SJCRH30 (cell line): ENCODE measurements at regions not wholly inside any gene's neighbourhood (a gene's known extent, or its start where the extent isn't known, plus 50 kb on each side); places are given as distances from the start of the nearest gene placed in this dataset.
A peak's percentile ranks its signal among the peaks of the same experiment; 100 is the strongest.
"Not testable (repeated sequence)": the region's sequence is repeated elsewhere in the genome, so short reads cannot be mapped to it uniquely, and the experiment has no call there.

ENCODE experiments used
- DNase-seq, 2 experiments: peaks; one replicate each; pipeline ENCODE4 v3.0.0-alpha.2; 2015 to 2020
- H3K27ac ChIP-seq: fragments of 250-450 bp; sonication (Bioruptor Pico); 2 replicates; pipeline ENCODE4 v1.5.1; 2020; ENCODE audit warnings: mild to moderate bottlenecking, moderate library complexity
- H3K27me3 ChIP-seq: fragments of 250-450 bp; sonication (Bioruptor Pico); 2 replicates; pipeline ENCODE4 v1.5.1; 2020; ENCODE audit warnings: mild to moderate bottlenecking, moderate library complexity
- H3K36me3 ChIP-seq: fragments of 250-450 bp; sonication (Bioruptor Pico); 2 replicates; pipeline ENCODE4 v1.5.1; 2020; ENCODE audit warnings: mild to moderate bottlenecking, moderate library complexity
- H3K4me1 ChIP-seq: fragments of 250-450 bp; sonication (Bioruptor Pico); 2 replicates; pipeline ENCODE4 v1.5.1; 2020; ENCODE audit warnings: mild to moderate bottlenecking, moderate library complexity
- H3K4me3 ChIP-seq: fragments of 250-450 bp; sonication (Bioruptor Pico); 2 replicates; pipeline ENCODE4 v1.5.1; 2020; ENCODE audit warnings: mild to moderate bottlenecking, moderate library complexity
- H3K9me3 ChIP-seq: fragments of 250-450 bp; sonication (Bioruptor Pico); replicated peaks from 2 replicates; pipeline ENCODE4 v1.5.1; 2020; ENCODE audit warnings: mild to moderate bottlenecking, moderate library complexity

GRCh38 chr5:45171563-45171962 is 362.8 kb downstream of the MRPS30 start:
- DNase-seq = no peak
- Histone ChIP-seq H3K4me3 (no peak overlapping the region), H3K4me1 (no peaks in the 10 kb centered on the region), H3K27ac (no peak overlapping the region), H3K27me3 (peaks cover 3% of the 10 kb centered on the region; the same call in 1 of the 2 replicates), H3K36me3 (no peaks in the 10 kb centered on the region), H3K9me3 (no peaks in the 10 kb centered on the region)

- not testable (repeated sequence) for H3K36me3 ChIP-seq, DNase-seq, H3K4me1 ChIP-seq, H3K27ac ChIP-seq, H3K4me3 ChIP-seq, H3K27me3 ChIP-seq, H3K9me3 ChIP-seq
Observed at GRCh38 chr5:45172634-45173033, 363.9 kb downstream of the MRPS30 start.

DNA sequence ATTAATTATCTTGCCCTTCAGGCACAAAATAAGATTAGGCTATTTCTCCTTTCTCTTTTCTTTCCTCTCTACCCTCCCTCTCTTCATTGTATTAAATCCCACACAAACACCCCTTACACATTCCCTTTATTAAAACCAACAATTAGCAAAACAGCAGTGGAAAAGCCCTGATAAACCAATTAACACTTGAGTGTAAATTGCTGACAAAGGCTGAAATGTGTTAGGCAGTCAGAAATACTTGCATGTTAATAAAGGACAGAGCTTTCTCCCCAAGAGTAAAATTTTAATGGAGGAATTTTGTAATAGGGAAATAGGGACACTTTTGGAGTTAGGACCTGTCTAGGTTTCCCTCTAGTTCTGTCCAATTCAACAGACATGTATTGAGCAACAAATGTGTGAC is 370.9 kb downstream of the MRPS30 start:
- no peaks in the 10 kb centered on the region for H3K4me1 ChIP-seq
- no peak for DNase-seq
- H3K27ac ChIP-seq = no peak overlapping the region
- no peaks in the 10 kb centered on the region for H3K9me3 ChIP-seq
- no peaks in the 10 kb centered on the region; the same call in 1 of the 2 replicates for H3K27me3 ChIP-seq
- H3K36me3 ChIP-seq = no peaks in the 10 kb centered on the region
- H3K4me3 ChIP-seq = no peak overlapping the region

DNA sequence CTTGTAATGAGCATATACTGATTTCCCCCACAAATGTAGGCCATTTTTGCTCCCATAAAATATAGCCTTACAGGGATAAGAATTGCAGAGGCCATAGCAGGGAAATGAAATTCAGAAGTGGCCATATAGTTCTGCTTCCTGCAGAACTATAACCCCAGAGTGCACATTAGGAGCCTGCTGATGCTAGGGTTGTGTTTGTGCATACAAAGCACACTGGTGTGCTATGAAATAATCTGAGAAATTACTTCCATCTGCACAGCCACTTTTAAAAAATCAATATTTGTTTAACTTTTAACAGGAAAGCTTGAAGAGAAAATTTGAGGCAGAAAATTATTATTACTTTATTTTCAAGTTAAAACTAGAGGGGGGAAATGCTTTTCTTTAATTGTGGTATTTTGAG is 380.3 kb downstream of the MRPS30 start:
- Histone ChIP-seq H3K36me3 (no peaks in the 10 kb centered on the region), H3K27me3 (no peaks in the 10 kb centered on the region), H3K27ac (no peak overlapping the region), H3K4me1 (peaks cover 15% of the 10 kb centered on the region), H3K4me3 (no peak overlapping the region), H3K9me3 (no peaks in the 10 kb centered on the region)
- peak in 1 of 2 experiments; percentile 19 for DNase-seq

GRCh38 chr5:45189481-45189880 is 380.7 kb downstream of the MRPS30 start:
- H3K4me3 ChIP-seq = no peak overlapping the region
- no peaks in the 10 kb centered on the region for H3K36me3 ChIP-seq
- no peaks in the 10 kb centered on the region for H3K9me3 ChIP-seq
- no peaks in the 10 kb centered on the region for H3K27me3 ChIP-seq
- DNase-seq = peak; percentile 40 to 75
- no peak overlapping the region for H3K27ac ChIP-seq
- peaks cover 15% of the 10 kb centered on the region for H3K4me1 ChIP-seq

- no peaks in the 10 kb centered on the region for H3K36me3 ChIP-seq
- no peaks in the 10 kb centered on the region for H3K27me3 ChIP-seq
- H3K4me1 ChIP-seq = peaks cover 2% of the 10 kb centered on the region
- DNase-seq = no peak
- no peak overlapping the region for H3K27ac ChIP-seq
- no peaks in the 10 kb centered on the region for H3K9me3 ChIP-seq
- no peak overlapping the region for H3K4me3 ChIP-seq
Observed at GRCh38 chr5:45195026-45195425, 386.3 kb downstream of the MRPS30 start.
